Astrocyte (in vitro differentiated cells and primary cell): ENCODE measurements at regions not wholly inside any gene's neighbourhood (a gene's known extent, or its start where the extent isn't known, plus 50 kb on each side); places are given as distances from the start of the nearest gene placed in this dataset.

Experiments used
- DNase-seq: peaks from one replicate; pipeline ENCODE4 v3.0.0-alpha.2; 2010; ENCODE audit warnings: low read depth
- FAIRE-seq: peaks from 2 replicates; lab custom pipeline; 2011; peaks lifted over from hg19 to GRCh38; lab: Jason Lieb, UNC
- H2AFZ ChIP-seq: 2 replicates; pipeline ENCODE4 v1.6.0; 2012; ENCODE audit warnings: low read depth, low read length, inconsistent platforms
- H3K27ac ChIP-seq: 2 replicates; pipeline ENCODE4 v1.5.1; 2011; ENCODE audit warnings: low read depth, low read length, inconsistent platforms
- H3K27me3 ChIP-seq: 2 replicates; pipeline ENCODE4 v1.6.0; 2011; ENCODE audit warnings: low read length, inconsistent platforms; ENCODE audit not compliant: insufficient read depth
- H3K36me3 ChIP-seq: 2 replicates; pipeline ENCODE4 v1.5.1; 2011; ENCODE audit warnings: low read length, inconsistent platforms; ENCODE audit not compliant: insufficient read depth
- H3K4me1 ChIP-seq: 2 replicates; pipeline ENCODE4 v1.5.1; 2011; ENCODE audit warnings: low read length, inconsistent platforms; ENCODE audit not compliant: insufficient read depth
- H3K4me2 ChIP-seq: 2 replicates; pipeline ENCODE4 v1.6.0; 2012; ENCODE audit warnings: low read length, inconsistent platforms
- H3K4me3 ChIP-seq: 2 replicates; pipeline ENCODE4 v1.5.1; 2011; ENCODE audit warnings: low read depth, mild to moderate bottlenecking, low read length, inconsistent platforms; ENCODE audit not compliant: insufficient read depth
- H3K79me2 ChIP-seq: 2 replicates; pipeline ENCODE4 v1.6.0; 2012; ENCODE audit warnings: mild to moderate bottlenecking, low read length, inconsistent platforms; ENCODE audit not compliant: insufficient read depth
- H3K9ac ChIP-seq: 2 replicates; pipeline ENCODE4 v1.6.0; 2012; ENCODE audit warnings: mild to moderate bottlenecking, low read length, inconsistent platforms
- H3K9me3 ChIP-seq: 2 replicates; pipeline ENCODE4 v1.5.1; 2012; ENCODE audit warnings: low read depth, mild to moderate bottlenecking, low read length, inconsistent platforms; ENCODE audit not compliant: insufficient read depth
- H4K20me1 ChIP-seq: 2 replicates; pipeline ENCODE4 v1.6.0; 2012; ENCODE audit warnings: low read length, inconsistent platforms; ENCODE audit not compliant: insufficient read depth
- H3K27ac Mint-ChIP-seq: one replicate; pipeline ENCODE4 v1.8.0; 2021; ENCODE audit warnings: mild to moderate bottlenecking, mixed read lengths; ENCODE audit not compliant: unreplicated experiment
- H3K27me3 Mint-ChIP-seq: one replicate; pipeline ENCODE4 v1.8.0; 2021; ENCODE audit warnings: low read depth, mixed read lengths; ENCODE audit not compliant: unreplicated experiment
- H3K36me3 Mint-ChIP-seq: one replicate; pipeline ENCODE4 v1.8.0; 2021; ENCODE audit warnings: low read depth, mixed read lengths; ENCODE audit not compliant: unreplicated experiment
- H3K4me1 Mint-ChIP-seq: one replicate; pipeline ENCODE4 v1.8.0; 2021; ENCODE audit warnings: low read depth, mixed read lengths; ENCODE audit not compliant: unreplicated experiment
- H3K4me3 Mint-ChIP-seq: one replicate; pipeline ENCODE4 v1.8.0; 2021; ENCODE audit warnings: mild to moderate bottlenecking, moderate library complexity, mixed read lengths; ENCODE audit not compliant: unreplicated experiment
- H3K9me3 Mint-ChIP-seq: one replicate; pipeline ENCODE4 v1.8.0; 2021; ENCODE audit warnings: mild to moderate bottlenecking, mixed read lengths; ENCODE audit not compliant: unreplicated experiment
- EZH2 ChIP-seq: IDR thresholded peaks from 2 replicates; pipeline ENCODE4 v1.6.1; 2012; ENCODE audit warnings: mild to moderate bottlenecking, low read length, inconsistent platforms; ENCODE audit not compliant: insufficient read depth
- TF ChIP-seq, protein P1 (sequence below): IDR thresholded peaks from 2 replicates; pipeline ENCODE4 v1.5.1; 2011; ENCODE audit warnings: low read depth, mild to moderate bottlenecking, inconsistent platforms, low read length, moderate library complexity; ENCODE audit not compliant: insufficient read depth

GRCh38 chr6:43972913-43973300, 154.3 kb downstream of the MRPL14 start:
- Histone ChIP-seq H4K20me1 (no peaks in the 10 kb centered on the region), H3K4me1 (no peaks in the 10 kb centered on the region), H3K79me2 (no peaks in the 10 kb centered on the region), H3K36me3 (no peaks in the 10 kb centered on the region), H3K4me3 (no peak overlapping the region), H2AFZ (no peak overlapping the region), H3K9me3 (peaks cover 6% of the 10 kb centered on the region), H3K27ac (no peak overlapping the region), H3K27me3 (peaks cover 7% of the 10 kb centered on the region), H3K9ac (no peak overlapping the region), H3K4me2 (no peak overlapping the region)
- FAIRE-seq (no peak), DNase-seq (peak; percentile 83)
- H3K27ac Mint-ChIP-seq: no peak overlapping the region
- peaks cover 8% of the 10 kb centered on the region for H3K9me3 Mint-ChIP-seq
- peaks cover 49% of the 10 kb centered on the region for H3K27me3 Mint-ChIP-seq
- no peaks in the 10 kb centered on the region for H3K36me3 Mint-ChIP-seq
- H3K4me1 Mint-ChIP-seq: peaks cover 9% of the 10 kb centered on the region
- TF ChIP-seq, protein P1, sequence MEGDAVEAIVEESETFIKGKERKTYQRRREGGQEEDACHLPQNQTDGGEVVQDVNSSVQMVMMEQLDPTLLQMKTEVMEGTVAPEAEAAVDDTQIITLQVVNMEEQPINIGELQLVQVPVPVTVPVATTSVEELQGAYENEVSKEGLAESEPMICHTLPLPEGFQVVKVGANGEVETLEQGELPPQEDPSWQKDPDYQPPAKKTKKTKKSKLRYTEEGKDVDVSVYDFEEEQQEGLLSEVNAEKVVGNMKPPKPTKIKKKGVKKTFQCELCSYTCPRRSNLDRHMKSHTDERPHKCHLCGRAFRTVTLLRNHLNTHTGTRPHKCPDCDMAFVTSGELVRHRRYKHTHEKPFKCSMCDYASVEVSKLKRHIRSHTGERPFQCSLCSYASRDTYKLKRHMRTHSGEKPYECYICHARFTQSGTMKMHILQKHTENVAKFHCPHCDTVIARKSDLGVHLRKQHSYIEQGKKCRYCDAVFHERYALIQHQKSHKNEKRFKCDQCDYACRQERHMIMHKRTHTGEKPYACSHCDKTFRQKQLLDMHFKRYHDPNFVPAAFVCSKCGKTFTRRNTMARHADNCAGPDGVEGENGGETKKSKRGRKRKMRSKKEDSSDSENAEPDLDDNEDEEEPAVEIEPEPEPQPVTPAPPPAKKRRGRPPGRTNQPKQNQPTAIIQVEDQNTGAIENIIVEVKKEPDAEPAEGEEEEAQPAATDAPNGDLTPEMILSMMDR: no peak
- no peak for TF ChIP-seq EZH2
- no peak overlapping the region for H3K4me3 Mint-ChIP-seq

DNA sequence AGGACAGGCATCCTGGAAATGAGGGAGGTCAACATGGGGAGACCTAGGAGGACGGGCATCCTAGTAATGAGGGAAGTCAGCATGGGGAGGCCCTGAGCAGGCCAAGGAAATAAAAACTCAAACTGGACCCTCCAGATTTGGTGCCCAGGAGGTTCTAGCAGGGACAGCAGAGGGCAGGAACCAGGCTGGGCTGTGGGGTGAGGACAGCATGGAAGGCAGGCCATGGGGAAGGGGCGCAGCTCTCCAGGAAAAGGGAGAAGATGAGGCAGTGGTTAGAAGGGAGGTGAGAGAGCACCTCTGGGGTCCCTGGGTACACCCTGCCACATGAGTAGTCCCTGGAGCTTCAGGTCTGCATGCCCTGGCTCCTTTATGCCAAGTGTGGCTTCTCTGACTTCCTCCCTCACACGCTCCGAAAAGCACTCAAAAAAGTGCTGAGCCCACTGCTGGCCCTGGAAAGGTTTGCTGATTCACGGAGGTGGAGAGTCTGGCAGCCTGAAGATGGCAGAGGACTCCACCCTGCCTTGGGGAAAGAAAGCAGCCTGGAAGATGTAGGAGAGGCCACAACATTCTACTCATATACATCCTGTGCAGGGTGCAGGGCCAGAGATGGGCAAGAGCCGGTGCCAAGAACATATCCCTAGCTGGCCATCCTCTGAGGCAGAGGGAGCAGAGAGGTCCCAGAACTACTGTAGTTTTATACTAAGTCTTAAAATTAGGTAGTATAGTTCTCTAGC, 154.9 kb downstream of the MRPL14 start:
- no peak for FAIRE-seq
- no peak for DNase-seq
- Histone ChIP-seq H3K4me1 (no peaks in the 10 kb centered on the region), H3K4me3 (no peak overlapping the region), H3K4me2 (no peak overlapping the region), H3K36me3 (no peaks in the 10 kb centered on the region), H3K79me2 (no peaks in the 10 kb centered on the region), H2AFZ (no peak overlapping the region), H3K27ac (no peak overlapping the region), H3K9me3 (peaks cover 6% of the 10 kb centered on the region), H4K20me1 (no peaks in the 10 kb centered on the region), H3K9ac (no peak overlapping the region), H3K27me3 (peaks cover 7% of the 10 kb centered on the region)
- TF ChIP-seq, protein P1: no peak
- TF ChIP-seq EZH2: no peak
- Mint-ChIP-seq H3K36me3 (no peaks in the 10 kb centered on the region), H3K4me1 (peaks cover 9% of the 10 kb centered on the region), H3K27ac (no peak overlapping the region), H3K4me3 (no peak overlapping the region), H3K9me3 (peaks cover 8% of the 10 kb centered on the region), H3K27me3 (peaks cover 43% of the 10 kb centered on the region)

DNA sequence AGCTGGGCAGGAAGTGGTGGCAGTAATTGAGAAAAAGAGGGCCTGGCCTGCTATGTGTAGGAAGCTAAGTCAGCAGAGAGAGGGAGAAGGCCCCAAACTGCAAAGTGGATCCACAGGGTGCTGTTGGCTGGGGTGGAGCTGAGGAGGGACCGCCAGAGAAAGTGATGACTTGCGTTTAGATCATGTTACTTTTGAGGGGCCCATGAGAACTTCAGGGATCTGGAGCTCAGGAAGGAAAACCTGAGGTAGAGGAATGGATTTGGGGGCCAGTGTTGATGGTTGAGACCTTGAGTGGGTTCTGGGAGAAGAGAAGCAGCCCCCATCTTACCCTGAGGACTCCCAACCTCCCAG, 155.5 kb downstream of the MRPL14 start:
- TF ChIP-seq, protein P1: no peak
- no peak for TF ChIP-seq EZH2
- Histone ChIP-seq H3K4me2 (no peak overlapping the region), H3K36me3 (no peaks in the 10 kb centered on the region), H3K9me3 (peaks cover 6% of the 10 kb centered on the region), H3K4me1 (no peaks in the 10 kb centered on the region), H2AFZ (no peak overlapping the region), H4K20me1 (no peaks in the 10 kb centered on the region), H3K27ac (no peak overlapping the region), H3K79me2 (no peaks in the 10 kb centered on the region), H3K27me3 (peaks cover 7% of the 10 kb centered on the region), H3K9ac (no peak overlapping the region), H3K4me3 (no peak overlapping the region)
- peaks cover 5% of the 10 kb centered on the region for H3K4me1 Mint-ChIP-seq
- H3K9me3 Mint-ChIP-seq: peaks cover 5% of the 10 kb centered on the region
- peaks cover 42% of the 10 kb centered on the region for H3K27me3 Mint-ChIP-seq
- no peak overlapping the region for H3K27ac Mint-ChIP-seq
- H3K4me3 Mint-ChIP-seq: no peak overlapping the region
- no peaks in the 10 kb centered on the region for H3K36me3 Mint-ChIP-seq
- DNase-seq (no peak), FAIRE-seq (no peak)
